ENCODE measurements at regions not wholly inside any gene's neighbourhood (a gene's known extent, or its start where the extent isn't known, plus 50 kb on each side); places are given as distances from the start of the nearest gene placed in this dataset.
A peak's percentile ranks its signal among the peaks of the same experiment; 100 is the strongest.
"Not testable (repeated sequence)": the region's sequence is repeated elsewhere in the genome, so short reads cannot be mapped to it uniquely, and the experiment has no call there.

GRCh38 chr15:46098006-46098405 lies 463.2 kb downstream of the SQOR start:
- not testable (repeated sequence) for H3K9me3 ChIP-seq (ENCODE audit: control insufficient read depth, insufficient read depth, low read length); H3K27me3 ChIP-seq (ENCODE audit: control insufficient read depth, insufficient read depth, low read length); H3K27ac ChIP-seq (ENCODE audit: low read depth, low read length); DNase-seq (ENCODE audit: low read depth in 4 of 6, low spot score in 6 of 6); H3K36me3 ChIP-seq (ENCODE audit: control insufficient read depth, insufficient read depth, low read length); H3K4me1 ChIP-seq (ENCODE audit: control insufficient read depth, insufficient read depth, low read length); H3K4me3 ChIP-seq (ENCODE audit: low read depth, low read length)
- 98% methylated on average over 17 of the region's 32 CpGs for WGBS (ENCODE audit: insufficient coverage)

GRCh38 chr15:46110755-46111154 lies 475.9 kb downstream of the SQOR start:
- H3K36me3 ChIP-seq (ENCODE audit: control insufficient read depth, insufficient read depth, low read length): no peaks in the 10 kb centered on the region
- no peak for DNase-seq (ENCODE audit: low read depth in 4 of 6, low spot score in 6 of 6)
- whole genome bisulfite sequencing (ENCODE audit: insufficient coverage): 60% methylated on average over 1 of the region's 2 CpGs
- H3K4me1 ChIP-seq (ENCODE audit: control insufficient read depth, insufficient read depth, low read length): no peaks in the 10 kb centered on the region
- no peak overlapping the region for H3K27ac ChIP-seq (ENCODE audit: low read depth, low read length)
- no peak overlapping the region for H3K4me3 ChIP-seq (ENCODE audit: low read depth, low read length)
- H3K9me3 ChIP-seq (ENCODE audit: control insufficient read depth, insufficient read depth, low read length): no peaks in the 10 kb centered on the region
- no peaks in the 10 kb centered on the region for H3K27me3 ChIP-seq (ENCODE audit: control insufficient read depth, insufficient read depth, low read length)

GRCh38 chr15:46111730-46112129 lies 476.9 kb downstream of the SQOR start:
- Histone ChIP-seq H3K27ac (ENCODE audit: low read depth, low read length) (no peak overlapping the region), H3K4me1 (ENCODE audit: control insufficient read depth, insufficient read depth, low read length) (no peaks in the 10 kb centered on the region), H3K9me3 (ENCODE audit: control insufficient read depth, insufficient read depth, low read length) (peaks cover 3% of the 10 kb centered on the region), H3K27me3 (ENCODE audit: control insufficient read depth, insufficient read depth, low read length) (no peaks in the 10 kb centered on the region), H3K4me3 (ENCODE audit: low read depth, low read length) (no peak overlapping the region), H3K36me3 (ENCODE audit: control insufficient read depth, insufficient read depth, low read length) (no peaks in the 10 kb centered on the region)
- 93% methylated on average over 2 of the region's 3 CpGs for WGBS (ENCODE audit: insufficient coverage)
- no peak for DNase-seq (ENCODE audit: low read depth in 4 of 6, low spot score in 6 of 6)

GRCh38 chr15:46117071-46117470 lies 482.2 kb downstream of the SQOR start:
- no peak overlapping the region for H3K4me3 ChIP-seq (ENCODE audit: low read depth, low read length)
- H3K4me1 ChIP-seq (ENCODE audit: control insufficient read depth, insufficient read depth, low read length): no peaks in the 10 kb centered on the region
- DNase-seq (ENCODE audit: low read depth in 4 of 6, low spot score in 6 of 6): no peak
- H3K27me3 ChIP-seq (ENCODE audit: control insufficient read depth, insufficient read depth, low read length): no peaks in the 10 kb centered on the region
- no peak overlapping the region for H3K27ac ChIP-seq (ENCODE audit: low read depth, low read length)
- H3K36me3 ChIP-seq (ENCODE audit: control insufficient read depth, insufficient read depth, low read length): no peaks in the 10 kb centered on the region
- H3K9me3 ChIP-seq (ENCODE audit: control insufficient read depth, insufficient read depth, low read length): peaks cover 3% of the 10 kb centered on the region

- H3K27me3 ChIP-seq (ENCODE audit: control insufficient read depth, insufficient read depth, low read length): no peaks in the 10 kb centered on the region
- H3K4me3 ChIP-seq (ENCODE audit: low read depth, low read length): no peak overlapping the region
- no peak for DNase-seq (ENCODE audit: low read depth in 4 of 6, low spot score in 6 of 6)
- H3K27ac ChIP-seq (ENCODE audit: low read depth, low read length): no peak overlapping the region
- H3K9me3 ChIP-seq (ENCODE audit: control insufficient read depth, insufficient read depth, low read length): peaks cover 7% of the 10 kb centered on the region
- WGBS (ENCODE audit: insufficient coverage): no CpG with 5 or more reads among the region's 3 CpGs
- H3K36me3 ChIP-seq (ENCODE audit: control insufficient read depth, insufficient read depth, low read length): no peaks in the 10 kb centered on the region
- H3K4me1 ChIP-seq (ENCODE audit: control insufficient read depth, insufficient read depth, low read length): no peaks in the 10 kb centered on the region
Measured at GRCh38 chr15:46120713-46121112, 485.9 kb downstream of the SQOR start.

GRCh38 chr15:46121441-46121840 lies 486.6 kb downstream of the SQOR start:
- H3K27ac ChIP-seq (ENCODE audit: low read depth, low read length): no peak overlapping the region

GRCh38 chr15:46126581-46126980 lies 491.8 kb downstream of the SQOR start:
- H3K27me3 ChIP-seq (ENCODE audit: control insufficient read depth, insufficient read depth, low read length): no peaks in the 10 kb centered on the region
- WGBS (ENCODE audit: insufficient coverage): 94% methylated on average over 2 of the region's 3 CpGs

More at GRCh38 chr15:46121441-46121840, 486.6 kb downstream of the SQOR start:
- DNase-seq (ENCODE audit: low read depth in 4 of 6, low spot score in 6 of 6): peak in 1 of 6 donors; percentile 68
- H3K36me3 ChIP-seq (ENCODE audit: control insufficient read depth, insufficient read depth, low read length): no peaks in the 10 kb centered on the region
- H3K4me1 ChIP-seq (ENCODE audit: control insufficient read depth, insufficient read depth, low read length): no peaks in the 10 kb centered on the region
- no peak overlapping the region for H3K4me3 ChIP-seq (ENCODE audit: low read depth, low read length)
- no peaks in the 10 kb centered on the region for H3K27me3 ChIP-seq (ENCODE audit: control insufficient read depth, insufficient read depth, low read length)
- H3K9me3 ChIP-seq (ENCODE audit: control insufficient read depth, insufficient read depth, low read length): peaks cover 6% of the 10 kb centered on the region

GRCh38 chr15:46127361-46127874 lies 492.6 kb downstream of the SQOR start:
- no peak for DNase-seq (ENCODE audit: low read depth in 4 of 6, low spot score in 6 of 6)
- Histone ChIP-seq H3K27ac (ENCODE audit: low read depth, low read length) (no peak overlapping the region), H3K9me3 (ENCODE audit: control insufficient read depth, insufficient read depth, low read length) (peaks cover 6% of the 10 kb centered on the region), H3K4me1 (ENCODE audit: control insufficient read depth, insufficient read depth, low read length) (no peaks in the 10 kb centered on the region), H3K27me3 (ENCODE audit: control insufficient read depth, insufficient read depth, low read length) (no peaks in the 10 kb centered on the region), H3K36me3 (ENCODE audit: control insufficient read depth, insufficient read depth, low read length) (no peaks in the 10 kb centered on the region), H3K4me3 (ENCODE audit: low read depth, low read length) (no peak overlapping the region)
- WGBS (ENCODE audit: insufficient coverage): no CpG with 5 or more reads among the region's 3 CpGs

More at GRCh38 chr15:46126581-46126980, 491.8 kb downstream of the SQOR start:
- Histone ChIP-seq H3K36me3 (ENCODE audit: control insufficient read depth, insufficient read depth, low read length) (no peaks in the 10 kb centered on the region), H3K4me1 (ENCODE audit: control insufficient read depth, insufficient read depth, low read length) (no peaks in the 10 kb centered on the region), H3K4me3 (ENCODE audit: low read depth, low read length) (no peak overlapping the region), H3K27ac (ENCODE audit: low read depth, low read length) (no peak overlapping the region), H3K9me3 (ENCODE audit: control insufficient read depth, insufficient read depth, low read length) (peaks cover 6% of the 10 kb centered on the region)
- DNase-seq (ENCODE audit: low read depth in 4 of 6, low spot score in 6 of 6): no peak

GRCh38 chr15:46129145-46129544 lies 494.3 kb downstream of the SQOR start:
- Histone ChIP-seq H3K4me3 (ENCODE audit: low read depth, low read length) (no peak overlapping the region), H3K36me3 (ENCODE audit: control insufficient read depth, insufficient read depth, low read length) (no peaks in the 10 kb centered on the region), H3K27ac (ENCODE audit: low read depth, low read length) (no peak overlapping the region), H3K9me3 (ENCODE audit: control insufficient read depth, insufficient read depth, low read length) (peaks cover 4% of the 10 kb centered on the region), H3K4me1 (ENCODE audit: control insufficient read depth, insufficient read depth, low read length) (no peaks in the 10 kb centered on the region), H3K27me3 (ENCODE audit: control insufficient read depth, insufficient read depth, low read length) (no peaks in the 10 kb centered on the region)
- no CpG with 5 or more reads among the region's 1 CpG for WGBS (ENCODE audit: insufficient coverage)
- no peak for DNase-seq (ENCODE audit: low read depth in 4 of 6, low spot score in 6 of 6)

- Histone ChIP-seq H3K4me1 (ENCODE audit: control insufficient read depth, insufficient read depth, low read length) (no peaks in the 10 kb centered on the region), H3K27me3 (ENCODE audit: control insufficient read depth, insufficient read depth, low read length) (no peaks in the 10 kb centered on the region), H3K9me3 (ENCODE audit: control insufficient read depth, insufficient read depth, low read length) (peaks cover 1% of the 10 kb centered on the region), H3K4me3 (ENCODE audit: low read depth, low read length) (no peak overlapping the region), H3K27ac (ENCODE audit: low read depth, low read length) (no peak overlapping the region), H3K36me3 (ENCODE audit: control insufficient read depth, insufficient read depth, low read length) (no peaks in the 10 kb centered on the region)
- DNase-seq (ENCODE audit: low read depth in 4 of 6, low spot score in 6 of 6): no peak
- 92% methylated on average over 6 of the region's 6 CpGs for WGBS (ENCODE audit: insufficient coverage)
Measured at GRCh38 chr15:46131876-46132275, 497.0 kb downstream of the SQOR start.

Measured in spinal cord (tissue), 9 donors.